ENCODE measurements at regions not wholly inside any gene's neighbourhood (a gene's known extent, or its start where the extent isn't known, plus 50 kb on each side); places are given as distances from the start of the nearest gene placed in this dataset.

DNA sequence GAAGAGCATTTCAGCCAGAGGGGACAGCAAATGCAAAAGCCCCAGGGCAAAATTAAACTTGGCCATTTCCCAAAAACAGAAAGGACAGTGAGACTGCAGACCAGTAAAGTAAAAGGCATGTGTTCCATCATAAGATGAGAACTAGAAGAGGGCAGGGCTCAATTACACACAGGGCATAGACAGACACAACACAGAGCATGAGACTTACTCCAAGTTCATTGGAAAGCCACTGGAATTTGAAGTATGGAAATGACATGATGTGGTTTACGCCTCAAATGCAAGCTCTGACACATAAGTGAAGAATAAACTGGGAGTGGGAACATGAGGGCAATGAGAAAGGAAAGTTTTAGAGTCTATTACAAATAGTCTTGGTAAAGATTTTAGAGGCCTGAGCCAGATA lies 446.6 kb upstream of the GRIA1 start:
- POLR2A ChIA-PET, result no interaction called here
- no peak for TF ChIP-seq ZNF324 (tag by site-specific recombination; IDR thresholded peaks at IDR 0.05)
- TF ChIP-seq, protein P1, sequence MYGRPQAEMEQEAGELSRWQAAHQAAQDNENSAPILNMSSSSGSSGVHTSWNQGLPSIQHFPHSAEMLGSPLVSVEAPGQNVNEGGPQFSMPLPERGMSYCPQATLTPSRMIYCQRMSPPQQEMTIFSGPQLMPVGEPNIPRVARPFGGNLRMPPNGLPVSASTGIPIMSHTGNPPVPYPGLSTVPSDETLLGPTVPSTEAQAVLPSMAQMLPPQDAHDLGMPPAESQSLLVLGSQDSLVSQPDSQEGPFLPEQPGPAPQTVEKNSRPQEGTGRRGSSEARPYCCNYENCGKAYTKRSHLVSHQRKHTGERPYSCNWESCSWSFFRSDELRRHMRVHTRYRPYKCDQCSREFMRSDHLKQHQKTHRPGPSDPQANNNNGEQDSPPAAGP (tag by site-specific recombination; IDR thresholded peaks at IDR 0.05), result no peak
- no peak for TF ChIP-seq ZBTB8A (tag by site-specific recombination; IDR thresholded peaks at IDR 0.05)
- TF ChIP-seq, protein P2, sequence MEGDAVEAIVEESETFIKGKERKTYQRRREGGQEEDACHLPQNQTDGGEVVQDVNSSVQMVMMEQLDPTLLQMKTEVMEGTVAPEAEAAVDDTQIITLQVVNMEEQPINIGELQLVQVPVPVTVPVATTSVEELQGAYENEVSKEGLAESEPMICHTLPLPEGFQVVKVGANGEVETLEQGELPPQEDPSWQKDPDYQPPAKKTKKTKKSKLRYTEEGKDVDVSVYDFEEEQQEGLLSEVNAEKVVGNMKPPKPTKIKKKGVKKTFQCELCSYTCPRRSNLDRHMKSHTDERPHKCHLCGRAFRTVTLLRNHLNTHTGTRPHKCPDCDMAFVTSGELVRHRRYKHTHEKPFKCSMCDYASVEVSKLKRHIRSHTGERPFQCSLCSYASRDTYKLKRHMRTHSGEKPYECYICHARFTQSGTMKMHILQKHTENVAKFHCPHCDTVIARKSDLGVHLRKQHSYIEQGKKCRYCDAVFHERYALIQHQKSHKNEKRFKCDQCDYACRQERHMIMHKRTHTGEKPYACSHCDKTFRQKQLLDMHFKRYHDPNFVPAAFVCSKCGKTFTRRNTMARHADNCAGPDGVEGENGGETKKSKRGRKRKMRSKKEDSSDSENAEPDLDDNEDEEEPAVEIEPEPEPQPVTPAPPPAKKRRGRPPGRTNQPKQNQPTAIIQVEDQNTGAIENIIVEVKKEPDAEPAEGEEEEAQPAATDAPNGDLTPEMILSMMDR (tag by site-specific recombination; IDR thresholded peaks at IDR 0.05), result no peak
- TF ChIP-seq, protein P3, sequence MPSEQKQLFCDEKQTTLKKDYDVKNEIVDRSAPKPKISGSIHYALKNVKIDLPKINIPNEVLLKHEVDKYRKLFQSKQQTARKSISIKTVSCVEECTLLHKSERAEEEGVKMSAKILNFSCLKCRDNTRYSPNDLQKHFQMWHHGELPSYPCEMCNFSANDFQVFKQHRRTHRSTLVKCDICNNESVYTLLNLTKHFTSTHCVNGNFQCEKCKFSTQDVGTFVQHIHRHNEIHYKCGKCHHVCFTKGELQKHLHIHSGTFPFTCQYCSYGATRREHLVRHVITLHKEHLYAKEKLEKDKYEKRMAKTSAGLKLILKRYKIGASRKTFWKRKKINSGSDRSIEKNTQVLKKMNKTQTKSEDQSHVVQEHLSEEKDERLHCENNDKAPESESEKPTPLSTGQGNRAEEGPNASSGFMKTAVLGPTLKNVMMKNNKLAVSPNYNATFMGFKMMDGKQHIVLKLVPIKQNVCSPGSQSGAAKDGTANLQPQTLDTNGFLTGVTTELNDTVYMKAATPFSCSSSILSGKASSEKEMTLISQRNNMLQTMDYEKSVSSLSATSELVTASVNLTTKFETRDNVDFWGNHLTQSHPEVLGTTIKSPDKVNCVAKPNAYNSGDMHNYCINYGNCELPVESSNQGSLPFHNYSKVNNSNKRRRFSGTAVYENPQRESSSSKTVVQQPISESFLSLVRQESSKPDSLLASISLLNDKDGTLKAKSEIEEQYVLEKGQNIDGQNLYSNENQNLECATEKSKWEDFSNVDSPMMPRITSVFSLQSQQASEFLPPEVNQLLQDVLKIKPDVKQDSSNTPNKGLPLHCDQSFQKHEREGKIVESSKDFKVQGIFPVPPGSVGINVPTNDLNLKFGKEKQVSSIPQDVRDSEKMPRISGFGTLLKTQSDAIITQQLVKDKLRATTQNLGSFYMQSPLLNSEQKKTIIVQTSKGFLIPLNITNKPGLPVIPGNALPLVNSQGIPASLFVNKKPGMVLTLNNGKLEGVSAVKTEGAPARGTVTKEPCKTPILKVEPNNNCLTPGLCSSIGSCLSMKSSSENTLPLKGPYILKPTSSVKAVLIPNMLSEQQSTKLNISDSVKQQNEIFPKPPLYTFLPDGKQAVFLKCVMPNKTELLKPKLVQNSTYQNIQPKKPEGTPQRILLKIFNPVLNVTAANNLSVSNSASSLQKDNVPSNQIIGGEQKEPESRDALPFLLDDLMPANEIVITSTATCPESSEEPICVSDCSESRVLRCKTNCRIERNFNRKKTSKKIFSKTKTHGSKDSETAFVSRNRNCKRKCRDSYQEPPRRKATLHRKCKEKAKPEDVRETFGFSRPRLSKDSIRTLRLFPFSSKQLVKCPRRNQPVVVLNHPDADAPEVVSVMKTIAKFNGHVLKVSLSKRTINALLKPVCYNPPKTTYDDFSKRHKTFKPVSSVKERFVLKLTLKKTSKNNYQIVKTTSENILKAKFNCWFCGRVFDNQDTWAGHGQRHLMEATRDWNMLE (tag by site-specific recombination; conservative IDR thresholded peaks at IDR 0.05; ENCODE audit: low read depth), result no peak
- TF ChIP-seq ZNF184 (tag by site-specific recombination; IDR thresholded peaks at IDR 0.05), result no peak
- TF ChIP-seq, protein P4, sequence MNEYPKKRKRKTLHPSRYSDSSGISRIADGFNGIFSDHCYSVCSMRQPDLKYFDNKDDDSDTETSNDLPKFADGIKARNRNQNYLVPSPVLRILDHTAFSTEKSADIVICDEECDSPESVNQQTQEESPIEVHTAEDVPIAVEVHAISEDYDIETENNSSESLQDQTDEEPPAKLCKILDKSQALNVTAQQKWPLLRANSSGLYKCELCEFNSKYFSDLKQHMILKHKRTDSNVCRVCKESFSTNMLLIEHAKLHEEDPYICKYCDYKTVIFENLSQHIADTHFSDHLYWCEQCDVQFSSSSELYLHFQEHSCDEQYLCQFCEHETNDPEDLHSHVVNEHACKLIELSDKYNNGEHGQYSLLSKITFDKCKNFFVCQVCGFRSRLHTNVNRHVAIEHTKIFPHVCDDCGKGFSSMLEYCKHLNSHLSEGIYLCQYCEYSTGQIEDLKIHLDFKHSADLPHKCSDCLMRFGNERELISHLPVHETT (tag by site-specific recombination; IDR thresholded peaks at IDR 0.05), result no peak
- TF ChIP-seq, protein P5, sequence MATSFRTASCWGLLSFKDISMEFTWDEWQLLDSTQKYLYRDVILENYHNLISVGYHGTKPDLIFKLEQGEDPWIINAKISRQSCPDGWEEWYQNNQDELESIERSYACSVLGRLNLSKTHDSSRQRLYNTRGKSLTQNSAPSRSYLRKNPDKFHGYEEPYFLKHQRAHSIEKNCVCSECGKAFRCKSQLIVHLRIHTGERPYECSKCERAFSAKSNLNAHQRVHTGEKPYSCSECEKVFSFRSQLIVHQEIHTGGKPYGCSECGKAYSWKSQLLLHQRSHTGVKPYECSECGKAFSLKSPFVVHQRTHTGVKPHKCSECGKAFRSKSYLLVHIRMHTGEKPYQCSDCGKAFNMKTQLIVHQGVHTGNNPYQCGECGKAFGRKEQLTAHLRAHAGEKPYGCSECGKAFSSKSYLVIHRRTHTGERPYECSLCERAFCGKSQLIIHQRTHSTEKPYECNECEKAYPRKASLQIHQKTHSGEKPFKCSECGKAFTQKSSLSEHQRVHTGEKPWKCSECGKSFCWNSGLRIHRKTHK (tag by site-specific recombination; IDR thresholded peaks at IDR 0.05), result no peak
- TF ChIP-seq ZNF514 (tag by site-specific recombination; IDR thresholded peaks at IDR 0.05), result no peak
- TF ChIP-seq ZNF585B (tag by site-specific recombination; IDR thresholded peaks at IDR 0.05), result no peak
- TF ChIP-seq ZNF292 (tag by site-specific recombination; IDR thresholded peaks at IDR 0.05; ENCODE audit: borderline replicate concordance, low read depth), result no peak
- CTCF ChIA-PET, result interaction anchor here (0.7 kb wide), 1 partner anchor 512 kb away, joined by 4 read pairs; no protein-coding TSS in a partner anchor
- H3K4me3 ChIP-seq (ENCODE audit: low read depth, low read length), result no peak overlapping the region
- no peaks in the 10 kb centered on the region for H3K9me3 ChIP-seq (ENCODE audit: control insufficient read depth, insufficient read depth, low read depth, low read length)
- H3K27ac ChIP-seq (ENCODE audit: extremely low read depth, low read depth, low read length), result no peak overlapping the region
- H3K36me3 ChIP-seq (ENCODE audit: control insufficient read depth in 2 of 2, insufficient read depth in 1 of 2, low read length in 2 of 2), result no peaks in the 10 kb centered on the region
- no peaks in the 10 kb centered on the region for H3K4me1 ChIP-seq (ENCODE audit: control insufficient read depth, insufficient read depth, low read length)

DNA sequence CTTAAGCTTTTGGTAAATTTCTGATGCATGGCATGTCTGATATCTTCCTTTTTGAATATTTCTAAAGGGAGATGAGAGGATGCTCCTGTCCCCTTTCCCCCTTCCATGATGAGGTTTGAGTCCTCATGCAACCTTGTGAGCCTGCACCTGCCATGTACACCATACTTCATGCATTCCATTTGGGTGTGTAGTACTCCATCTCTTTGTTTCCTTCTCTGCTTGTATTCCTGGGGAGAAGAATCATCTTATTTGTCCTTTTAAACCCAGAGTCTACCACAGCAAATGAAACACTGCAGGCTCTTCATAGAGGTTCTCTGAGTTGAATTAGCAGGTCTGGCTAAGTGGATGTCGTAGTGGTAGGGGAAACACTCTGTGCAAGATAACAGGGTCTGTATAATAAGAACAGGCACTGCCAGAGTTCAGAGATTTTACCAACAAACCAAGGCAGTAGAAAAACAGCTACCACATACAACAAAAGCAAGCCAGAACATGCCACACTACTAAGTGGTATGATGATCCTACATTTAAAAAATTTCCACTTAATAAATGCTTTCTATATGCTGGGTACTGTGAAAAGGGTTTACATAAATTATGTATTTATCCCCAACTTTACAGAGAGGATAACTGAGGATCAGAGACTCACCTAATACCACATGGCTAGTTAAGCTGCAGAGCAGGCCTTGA lies 439.8 kb upstream of the GRIA1 start:
- no peaks in the 10 kb centered on the region for H3K4me1 ChIP-seq (ENCODE audit: control insufficient read depth, insufficient read depth, low read length)
- TF ChIP-seq, protein P1 (tag by site-specific recombination; IDR thresholded peaks at IDR 0.05), result no peak
- TF ChIP-seq ZNF558 (tag by site-specific recombination; IDR thresholded peaks at IDR 0.05) (no peak), BCL11B (tag by site-specific recombination; IDR thresholded peaks at IDR 0.05; ENCODE audit: low read depth) (no peak)
- H3K9me3 ChIP-seq (ENCODE audit: control insufficient read depth, insufficient read depth, low read depth, low read length), result no peaks in the 10 kb centered on the region
- POLR2A ChIA-PET, result no interaction called here
- no peak overlapping the region for H3K4me3 ChIP-seq (ENCODE audit: low read depth, low read length)
- no peaks in the 10 kb centered on the region for H3K36me3 ChIP-seq (ENCODE audit: control insufficient read depth in 2 of 2, insufficient read depth in 1 of 2, low read length in 2 of 2)
- CTCF ChIA-PET, result no interaction called here
- no peak overlapping the region for H3K27ac ChIP-seq (ENCODE audit: extremely low read depth, low read depth, low read length)
